Endothelial cell of umbilical vein (primary cell): ENCODE measurements at regions not wholly inside any gene's neighbourhood (a gene's known extent, or its start where the extent isn't known, plus 50 kb on each side); places are given as distances from the start of the nearest gene placed in this dataset.
"Not testable (repeated sequence)": the region's sequence is repeated elsewhere in the genome, so short reads cannot be mapped to it uniquely, and the experiment has no call there.

Source experiments
- BruUV-seq: library from RNA; stranded (reverse); fragments of 400-500 nt; replicated peaks from 2 replicates; lab custom pipeline; 2021; lab: Mats Ljungman, UMichigan
- CTCF ChIA-PET: fragments of 300-600, 350-600 bp; sonication (Branson Sonifier 250); formaldehyde crosslinking; loops from one replicate; lab custom pipeline; 2021; ENCODE audit warnings: antibody characterized with exemption, inconsistent platforms; lab: Charles Lee
- POLR2A ChIA-PET: fragments of 300-600, 350-600 bp; sonication (Branson Sonifier 250); formaldehyde crosslinking; loops from one replicate; lab custom pipeline; 2021; ENCODE audit warnings: antibody characterized with exemption, inconsistent platforms; lab: Charles Lee
- DNase-seq: peaks from one replicate; pipeline ENCODE4 v3.0.0-alpha.2; 2011; ENCODE audit warnings: low read depth, low spot score
- FAIRE-seq: peaks from 2 replicates; lab custom pipeline; 2011; peaks lifted over from hg19 to GRCh38; lab: Jason Lieb, UNC
- H2AFZ ChIP-seq: 2 replicates; pipeline ENCODE4 v1.6.0; 2012; ENCODE audit warnings: low read depth, low read length, control low read depth, inconsistent platforms
- H3K27ac ChIP-seq: 2 replicates; pipeline ENCODE4 v1.5.1; 2011; ENCODE audit warnings: low read depth, mild to moderate bottlenecking, control low read depth, low read length, moderate library complexity; ENCODE audit not compliant: insufficient read depth
- H3K27me3 ChIP-seq, 2 experiments: 2 replicates each; pipeline versions ENCODE4 v1.6.0 to v1.6.1; 2011; ENCODE audit warnings: low read length in 2 of 2, mixed read lengths in 1 of 2; ENCODE audit not compliant: control insufficient read depth in 2 of 2, insufficient read depth in 2 of 2
- H3K36me3 ChIP-seq, 2 experiments: 2 replicates in 1 of 2; 3 replicates in 1 of 2; pipeline ENCODE4 v1.5.1; 2011; ENCODE audit warnings: low read length in 2 of 2, mild to moderate bottlenecking in 1 of 2, moderate library complexity in 1 of 2; ENCODE audit not compliant: control insufficient read depth in 2 of 2, insufficient read depth in 2 of 2; ENCODE audit errors: extremely low read depth in 1 of 2
- H3K4me1 ChIP-seq: 3 replicates; pipeline ENCODE4 v1.5.1; 2011; ENCODE audit warnings: mild to moderate bottlenecking, low read length; ENCODE audit not compliant: control insufficient read depth, insufficient read depth; ENCODE audit errors: extremely low read depth
- H3K4me2 ChIP-seq: 2 replicates; pipeline ENCODE4 v1.6.1; 2011; ENCODE audit warnings: low read length, control low read depth, mixed read lengths; ENCODE audit not compliant: insufficient read depth
- H3K4me3 ChIP-seq, 3 experiments: fragments of 200-600 bp in 1 of 3; sonication (generic), shearing (Covaris generic) in 1 of 3; replicated peaks in 1 of 3; 2 replicates each; pipeline ENCODE4 v1.5.1; 2011 to 2016; ENCODE audit warnings: control low read depth in 3 of 3, low read length in 3 of 3, mild to moderate bottlenecking in 2 of 3, inconsistent platforms in 1 of 3, low read depth in 1 of 3, moderate library complexity in 1 of 3; ENCODE audit not compliant: insufficient read depth in 1 of 3
- H3K79me2 ChIP-seq: 2 replicates; pipeline ENCODE4 v1.6.0; 2012; ENCODE audit warnings: low read length, inconsistent platforms; ENCODE audit not compliant: control insufficient read depth, insufficient read depth
- H3K9ac ChIP-seq: replicated peaks from 2 replicates; pipeline ENCODE3; 2011; ENCODE audit warnings: low read length, control low read depth; ENCODE audit not compliant: insufficient read depth; ENCODE audit errors: extremely low read depth
- H3K9me1 ChIP-seq: replicated peaks from 3 replicates; pipeline ENCODE4 v1.6.0; 2011; ENCODE audit warnings: mild to moderate bottlenecking, low read length; ENCODE audit not compliant: control insufficient read depth, insufficient read depth; ENCODE audit errors: extremely low read depth
- H3K9me3 ChIP-seq: replicated peaks from 2 replicates; pipeline ENCODE4 v1.5.1; 2012; ENCODE audit warnings: low read length, inconsistent platforms; ENCODE audit not compliant: control insufficient read depth, insufficient read depth
- H4K20me1 ChIP-seq: replicated peaks from 2 replicates; pipeline ENCODE3; 2011; ENCODE audit warnings: mild to moderate bottlenecking, low read length; ENCODE audit not compliant: control insufficient read depth, insufficient read depth; ENCODE audit errors: extremely low read depth
- EZH2 ChIP-seq: IDR thresholded peaks from 2 replicates; pipeline ENCODE4 v1.6.1; 2012; ENCODE audit warnings: borderline replicate concordance, low read depth, mild to moderate bottlenecking, moderate library complexity, low read length, inconsistent platforms; ENCODE audit not compliant: severe bottlenecking
- FOS ChIP-seq: IDR thresholded peaks from 2 replicates; pipeline ENCODE4 v1.6.1; 2011; ENCODE audit warnings: mild to moderate bottlenecking, low read length, moderate library complexity, borderline replicate concordance; ENCODE audit not compliant: insufficient read depth
- GATA2 ChIP-seq: IDR thresholded peaks from 2 replicates; pipeline ENCODE4 v1.7.0; 2011; ENCODE audit warnings: low read depth, mild to moderate bottlenecking, moderate library complexity, mixed read lengths, low read length; ENCODE audit not compliant: insufficient read length, insufficient read depth
- JUN ChIP-seq: IDR thresholded peaks from 2 replicates; pipeline ENCODE4 v1.6.1; 2011; ENCODE audit warnings: borderline replicate concordance, low read depth; ENCODE audit not compliant: insufficient read length, insufficient read depth
- MYC ChIP-seq: IDR thresholded peaks from one replicate; pipeline ENCODE4 v1.6.1; 2011; ENCODE audit warnings: mild to moderate bottlenecking, low read depth, low read length
- POLR2A ChIP-seq: IDR thresholded peaks from 2 replicates; pipeline ENCODE4 v1.6.1; 2012; ENCODE audit warnings: low read depth, mild to moderate bottlenecking, control low read depth, low read length
- POLR2AphosphoS5 ChIP-seq: IDR thresholded peaks from 2 replicates; pipeline ENCODE4 v1.6.1; 2012; ENCODE audit warnings: low read depth, mild to moderate bottlenecking, control low read depth, low read length, moderate library complexity; ENCODE audit not compliant: insufficient read depth
- dilution Hi-C: fragments of 300-500 bp; cut with MboI; formaldehyde crosslinking; loops from one replicate; pipeline ENCODE4 v1.15.0; 2019; ENCODE audit warnings: low sequenced_read_pairs; ENCODE audit not compliant: extremely low pct_ligation_motif_present
- intact Hi-C: fragments of 100-400 bp; cut with micrococcal nuclease; formaldehyde crosslinking; loops from one replicate; pipeline ENCODE4 v1.10.0; 2022
- TF ChIP-seq, protein P1 (sequence below), 2 donors: IDR thresholded peaks; 1 replicate in 1 of 2; 2 replicates in 1 of 2; pipeline ENCODE4 v1.5.1; 2011; ENCODE audit warnings: low read length in 2 of 2, mild to moderate bottlenecking in 2 of 2, moderate library complexity in 2 of 2, control low read depth in 1 of 2, inconsistent platforms in 1 of 2, low read depth in 1 of 2; ENCODE audit not compliant: insufficient read depth in 1 of 2; ENCODE audit errors: extremely low read depth in 1 of 2
- TF ChIP-seq, protein P2 (sequence below): IDR thresholded peaks from 2 replicates; pipeline ENCODE4 v1.6.1; 2011; ENCODE audit not compliant: insufficient read depth, insufficient read length

DNA sequence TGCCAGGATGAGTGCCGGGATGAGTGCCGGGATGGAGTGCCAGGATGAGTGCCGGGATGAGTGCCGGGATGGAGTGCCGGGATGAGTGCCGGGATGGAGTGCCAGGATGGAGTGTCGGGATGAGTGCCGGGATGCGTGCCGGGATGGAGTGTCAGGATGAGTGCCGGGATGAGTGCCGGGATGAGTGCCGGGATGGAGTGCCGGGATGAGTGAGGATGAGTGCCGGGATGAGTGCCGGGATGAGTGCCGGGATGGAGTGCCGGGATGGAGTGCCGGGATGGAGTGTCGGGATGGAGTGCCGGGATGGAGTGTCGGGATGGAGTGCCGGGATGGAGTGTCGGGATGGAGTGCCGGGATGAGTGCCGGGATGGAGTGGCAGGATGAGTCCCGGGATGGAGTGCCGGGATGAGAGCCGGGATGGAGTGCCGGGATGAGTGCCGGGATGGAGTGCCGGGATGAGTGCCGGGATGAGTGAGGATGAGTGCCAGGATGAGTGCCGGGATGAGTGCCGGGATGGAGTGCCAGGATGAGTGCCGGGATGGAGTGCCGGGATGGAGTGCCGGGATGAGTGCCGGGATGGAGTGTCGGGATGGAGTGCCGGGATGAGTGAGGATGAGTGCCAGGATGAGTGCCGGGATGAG lies 52.1 kb upstream of the HELT start:
- H3K79me2 ChIP-seq, BruUV-seq, H3K9me3 ChIP-seq, H4K20me1 ChIP-seq, H3K9me1 ChIP-seq, H3K27ac ChIP-seq, CTCF ChIA-PET, H2AFZ ChIP-seq, H3K27me3 ChIP-seq, H3K9ac ChIP-seq, H3K36me3 ChIP-seq, H3K4me2 ChIP-seq, H3K4me1 ChIP-seq, H3K4me3 ChIP-seq, POLR2A ChIA-PET, FAIRE-seq, dilution Hi-C loops, DNase-seq, intact Hi-C loops: not testable (repeated sequence)

DNA sequence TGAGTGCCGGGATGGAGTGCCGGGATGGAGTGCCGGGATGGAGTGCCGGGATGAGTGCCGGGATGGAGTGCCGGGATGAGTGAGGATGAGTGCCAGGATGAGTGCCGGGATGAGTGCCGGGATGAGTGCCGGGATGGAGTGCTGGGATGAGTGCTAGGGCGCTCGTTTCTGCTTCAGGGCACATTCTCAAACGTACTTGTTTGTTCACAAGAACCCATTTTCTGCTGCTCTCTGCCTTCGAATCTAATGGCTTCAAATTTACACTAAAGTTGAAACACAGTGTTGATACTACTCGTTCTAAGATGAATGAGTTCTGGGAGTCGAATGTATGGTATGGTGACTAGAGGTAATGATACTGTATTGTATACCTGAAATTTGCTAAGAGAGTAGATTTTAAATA lies 50.6 kb upstream of the HELT start:
- H3K27me3 ChIP-seq, H3K9ac ChIP-seq, dilution Hi-C loops, H3K4me1 ChIP-seq, DNase-seq, CTCF ChIA-PET, H3K27ac ChIP-seq, BruUV-seq, H3K9me1 ChIP-seq, H3K4me3 ChIP-seq, intact Hi-C loops, FAIRE-seq, H3K36me3 ChIP-seq, H2AFZ ChIP-seq, POLR2A ChIA-PET, H3K79me2 ChIP-seq, H4K20me1 ChIP-seq, H3K9me3 ChIP-seq, H3K4me2 ChIP-seq: not testable (repeated sequence)

DNA sequence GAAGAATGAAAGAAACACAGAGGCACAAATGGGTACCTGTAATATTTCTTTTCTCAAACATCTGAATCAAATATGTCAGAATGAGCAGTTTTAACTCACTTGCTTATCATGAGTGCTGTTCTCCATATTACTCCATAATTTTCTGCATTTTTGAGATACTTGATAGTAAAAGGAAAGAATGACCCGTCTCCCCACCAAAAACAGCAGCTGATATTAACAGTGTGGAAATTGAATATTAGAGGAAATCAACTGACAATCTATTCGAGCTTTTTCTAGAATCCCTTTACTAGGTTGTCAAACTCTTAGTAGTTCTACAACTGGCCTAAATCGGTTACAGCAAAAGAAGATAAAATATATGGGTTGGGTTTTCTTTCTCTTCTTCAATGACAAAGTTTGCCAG lies 49.9 kb upstream of the HELT start:
- intact Hi-C loops, result no loop called here
- Histone ChIP-seq H3K4me2 (no peak overlapping the region), H2AFZ (no peak overlapping the region), H4K20me1 (no peaks in the 10 kb centered on the region), H3K4me3 (no peak overlapping the region), H3K9ac (no peak overlapping the region), H3K36me3 (no peaks in the 10 kb centered on the region), H3K27ac (no peak overlapping the region), H3K27me3 (no peaks in the 10 kb centered on the region), H3K9me3 (no peaks in the 10 kb centered on the region), H3K79me2 (no peaks in the 10 kb centered on the region), H3K4me1 (no peaks in the 10 kb centered on the region), H3K9me1 (no peaks in the 10 kb centered on the region)
- TF ChIP-seq, protein P1, sequence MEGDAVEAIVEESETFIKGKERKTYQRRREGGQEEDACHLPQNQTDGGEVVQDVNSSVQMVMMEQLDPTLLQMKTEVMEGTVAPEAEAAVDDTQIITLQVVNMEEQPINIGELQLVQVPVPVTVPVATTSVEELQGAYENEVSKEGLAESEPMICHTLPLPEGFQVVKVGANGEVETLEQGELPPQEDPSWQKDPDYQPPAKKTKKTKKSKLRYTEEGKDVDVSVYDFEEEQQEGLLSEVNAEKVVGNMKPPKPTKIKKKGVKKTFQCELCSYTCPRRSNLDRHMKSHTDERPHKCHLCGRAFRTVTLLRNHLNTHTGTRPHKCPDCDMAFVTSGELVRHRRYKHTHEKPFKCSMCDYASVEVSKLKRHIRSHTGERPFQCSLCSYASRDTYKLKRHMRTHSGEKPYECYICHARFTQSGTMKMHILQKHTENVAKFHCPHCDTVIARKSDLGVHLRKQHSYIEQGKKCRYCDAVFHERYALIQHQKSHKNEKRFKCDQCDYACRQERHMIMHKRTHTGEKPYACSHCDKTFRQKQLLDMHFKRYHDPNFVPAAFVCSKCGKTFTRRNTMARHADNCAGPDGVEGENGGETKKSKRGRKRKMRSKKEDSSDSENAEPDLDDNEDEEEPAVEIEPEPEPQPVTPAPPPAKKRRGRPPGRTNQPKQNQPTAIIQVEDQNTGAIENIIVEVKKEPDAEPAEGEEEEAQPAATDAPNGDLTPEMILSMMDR (IDR thresholded peaks at IDR 0.05; ENCODE audit: extremely low read depth in 1 of 2, insufficient read depth in 1 of 2, low read depth in 1 of 2, low read length in 2 of 2), result no peak
- no peak for TF ChIP-seq FOS
- TF ChIP-seq, protein P2, sequence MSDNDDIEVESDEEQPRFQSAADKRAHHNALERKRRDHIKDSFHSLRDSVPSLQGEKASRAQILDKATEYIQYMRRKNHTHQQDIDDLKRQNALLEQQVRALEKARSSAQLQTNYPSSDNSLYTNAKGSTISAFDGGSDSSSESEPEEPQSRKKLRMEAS, result no peak
- TF ChIP-seq JUN, result no peak
- TF ChIP-seq GATA2, result no peak
- TF ChIP-seq MYC, result no peak
- no peak for TF ChIP-seq POLR2A
- TF ChIP-seq POLR2AphosphoS5, result no peak
- TF ChIP-seq EZH2, result no peak
- no peak for FAIRE-seq
- DNase-seq, result no peak
- dilution Hi-C loops, result no loop called here
- BruUV-seq, result no TSS peak
- ChIA-PET CTCF (no interaction called here), POLR2A (no interaction called here)
